ENCODE measurements at regions not wholly inside any gene's neighbourhood (a gene's known extent, or its start where the extent isn't known, plus 50 kb on each side); places are given as distances from the start of the nearest gene placed in this dataset.

DNA sequence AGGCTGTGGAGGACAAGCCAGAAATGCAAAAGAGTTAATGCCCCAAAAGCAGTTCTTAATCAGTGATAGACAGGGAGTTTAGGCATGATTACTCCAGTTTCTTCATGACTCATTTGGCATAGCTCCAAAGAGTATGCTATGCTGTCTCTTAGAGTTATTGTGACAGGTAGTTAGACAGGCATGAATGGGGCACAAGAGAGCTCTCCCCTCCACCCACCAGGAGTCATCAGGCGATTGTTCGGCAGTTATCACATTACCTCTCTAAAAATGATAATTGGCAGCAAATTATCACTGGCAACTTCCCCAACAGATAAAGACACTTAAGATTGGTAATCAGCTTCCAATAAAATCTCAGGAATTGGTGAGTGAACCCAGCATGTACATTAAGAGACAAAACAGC lies 320.1 kb downstream of the DAD1 start:
- ATAC-seq (no peak), DNase-seq (ENCODE audit: low read depth, low spot score) (no peak)
- intact Hi-C loops (cut with micrococcal nuclease), result no loop called here
- Histone ChIP-seq H3K9ac (ENCODE audit: low read length) (no peak overlapping the region), H3K27me3 (ENCODE audit: insufficient read depth, low read length) (peaks cover 40% of the 10 kb centered on the region), H3K4me2 (ENCODE audit: low read length) (no peak overlapping the region), H3K4me3 (replicated peaks in 1 of 2; ENCODE audit: low read depth in 1 of 2, low read length in 2 of 2) (no peak overlapping the region), H3K79me2 (ENCODE audit: insufficient read depth, low read length) (no peaks in the 10 kb centered on the region), H3K4me1 (ENCODE audit: control insufficient read depth in 1 of 2, insufficient read depth in 2 of 2, low read length in 2 of 2) (peaks cover 0 to 4% of the 10 kb centered on the region in 2 experiments; a peak in 2 of 4 replicates), H3K36me3 (ENCODE audit: control insufficient read depth in 1 of 2, insufficient read depth in 2 of 2, low read length in 2 of 2) (no peaks in the 10 kb centered on the region), H3K9me3 (ENCODE audit: control insufficient read depth in 1 of 2, insufficient read depth in 1 of 2, low read depth in 1 of 2, low read length in 2 of 2) (no peaks in the 10 kb centered on the region), H2AFZ (ENCODE audit: low read depth, low read length, poor library complexity, severe bottlenecking) (no peak overlapping the region), H4K20me1 (ENCODE audit: insufficient read depth) (no peaks in the 10 kb centered on the region), H3K9me2 (ENCODE audit: insufficient read depth) (no peaks in the 10 kb centered on the region), H3K27ac (ENCODE audit: low read depth, low read length) (no peak overlapping the region)
- TF ChIP-seq, protein P1, sequence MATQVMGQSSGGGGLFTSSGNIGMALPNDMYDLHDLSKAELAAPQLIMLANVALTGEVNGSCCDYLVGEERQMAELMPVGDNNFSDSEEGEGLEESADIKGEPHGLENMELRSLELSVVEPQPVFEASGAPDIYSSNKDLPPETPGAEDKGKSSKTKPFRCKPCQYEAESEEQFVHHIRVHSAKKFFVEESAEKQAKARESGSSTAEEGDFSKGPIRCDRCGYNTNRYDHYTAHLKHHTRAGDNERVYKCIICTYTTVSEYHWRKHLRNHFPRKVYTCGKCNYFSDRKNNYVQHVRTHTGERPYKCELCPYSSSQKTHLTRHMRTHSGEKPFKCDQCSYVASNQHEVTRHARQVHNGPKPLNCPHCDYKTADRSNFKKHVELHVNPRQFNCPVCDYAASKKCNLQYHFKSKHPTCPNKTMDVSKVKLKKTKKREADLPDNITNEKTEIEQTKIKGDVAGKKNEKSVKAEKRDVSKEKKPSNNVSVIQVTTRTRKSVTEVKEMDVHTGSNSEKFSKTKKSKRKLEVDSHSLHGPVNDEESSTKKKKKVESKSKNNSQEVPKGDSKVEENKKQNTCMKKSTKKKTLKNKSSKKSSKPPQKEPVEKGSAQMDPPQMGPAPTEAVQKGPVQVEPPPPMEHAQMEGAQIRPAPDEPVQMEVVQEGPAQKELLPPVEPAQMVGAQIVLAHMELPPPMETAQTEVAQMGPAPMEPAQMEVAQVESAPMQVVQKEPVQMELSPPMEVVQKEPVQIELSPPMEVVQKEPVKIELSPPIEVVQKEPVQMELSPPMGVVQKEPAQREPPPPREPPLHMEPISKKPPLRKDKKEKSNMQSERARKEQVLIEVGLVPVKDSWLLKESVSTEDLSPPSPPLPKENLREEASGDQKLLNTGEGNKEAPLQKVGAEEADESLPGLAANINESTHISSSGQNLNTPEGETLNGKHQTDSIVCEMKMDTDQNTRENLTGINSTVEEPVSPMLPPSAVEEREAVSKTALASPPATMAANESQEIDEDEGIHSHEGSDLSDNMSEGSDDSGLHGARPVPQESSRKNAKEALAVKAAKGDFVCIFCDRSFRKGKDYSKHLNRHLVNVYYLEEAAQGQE (IDR thresholded peaks at IDR 0.05; ENCODE audit: low read depth), result no peak
- BruUV-seq (replicated peaks), result no TSS peak
- ChIA-PET CTCF (interaction anchor here (1.0 to 1.6 kb wide), 2 partner anchors 9 to 11 kb away, joined by 3 to 4 read pairs; no protein-coding TSS in a partner anchor), RAD21 (ENCODE audit: low non-redundant PET in 1 of 2, low total read pairs in 2 of 2, uncharacterized antibody in 2 of 2, unreplicated experiment in 2 of 2) (no interaction called here), POLR2A (no interaction called here)

- H3K27me3 ChIP-seq (ENCODE audit: insufficient read depth, low read length), result peaks cover 37% of the 10 kb centered on the region
- ChIA-PET RAD21 (ENCODE audit: low non-redundant PET in 1 of 2, low total read pairs in 2 of 2, uncharacterized antibody in 2 of 2, unreplicated experiment in 2 of 2) (no interaction called here), CTCF (no interaction called here), POLR2A (no interaction called here)
- H3K4me1 ChIP-seq (ENCODE audit: control insufficient read depth in 1 of 2, insufficient read depth in 2 of 2, low read length in 2 of 2), result peaks cover 0 to 4% of the 10 kb centered on the region in 2 experiments; a peak in 2 of 4 replicates
- no peaks in the 10 kb centered on the region for H3K9me2 ChIP-seq (ENCODE audit: insufficient read depth)
- TF ChIP-seq, protein P2, sequence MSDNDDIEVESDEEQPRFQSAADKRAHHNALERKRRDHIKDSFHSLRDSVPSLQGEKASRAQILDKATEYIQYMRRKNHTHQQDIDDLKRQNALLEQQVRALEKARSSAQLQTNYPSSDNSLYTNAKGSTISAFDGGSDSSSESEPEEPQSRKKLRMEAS (IDR thresholded peaks at IDR 0.05), result no peak
- TF ChIP-seq CEBPB (IDR thresholded peaks at IDR 0.05; ENCODE audit: low read depth) (no peak), POLR2A (IDR thresholded peaks at IDR 0.05; ENCODE audit: borderline replicate concordance, extremely low read depth, insufficient read depth, insufficient read length) (no peak), SIN3A (IDR thresholded peaks at IDR 0.05; ENCODE audit: low read depth) (no peak), JUND (IDR thresholded peaks at IDR 0.05) (no peak), ZNF274 (IDR thresholded peaks at IDR 0.05; ENCODE audit: low read depth, low read length) (no peak), TCF7L2 (IDR thresholded peaks at IDR 0.05; ENCODE audit: borderline replicate concordance, extremely low read depth, insufficient read depth, insufficient read length) (no peak), EGR1 (IDR thresholded peaks at IDR 0.05; ENCODE audit: low read depth) (no peak)
- ATAC-seq, result no peak
- H3K36me3 ChIP-seq (ENCODE audit: control insufficient read depth in 1 of 2, insufficient read depth in 2 of 2, low read length in 2 of 2), result no peaks in the 10 kb centered on the region
- H3K27ac ChIP-seq (ENCODE audit: low read depth, low read length), result no peak overlapping the region
- H4K20me1 ChIP-seq (ENCODE audit: insufficient read depth), result no peaks in the 10 kb centered on the region
- DNase-seq (ENCODE audit: low read depth, low spot score), result no peak
- no peak overlapping the region for H3K9ac ChIP-seq (ENCODE audit: low read length)
- no peaks in the 10 kb centered on the region for H3K9me3 ChIP-seq (ENCODE audit: control insufficient read depth in 1 of 2, insufficient read depth in 1 of 2, low read depth in 1 of 2, low read length in 2 of 2)
- no peak overlapping the region for H2AFZ ChIP-seq (ENCODE audit: low read depth, low read length, poor library complexity, severe bottlenecking)
- BruUV-seq (replicated peaks), result no TSS peak
- intact Hi-C loops (cut with micrococcal nuclease), result no loop called here
- no peaks in the 10 kb centered on the region for H3K79me2 ChIP-seq (ENCODE audit: insufficient read depth, low read length)
- no peak overlapping the region for H3K4me2 ChIP-seq (ENCODE audit: low read length)
- no peak overlapping the region for H3K4me3 ChIP-seq (replicated peaks in 1 of 2; ENCODE audit: low read depth in 1 of 2, low read length in 2 of 2)
Observed at GRCh38 chr14:22266683-22267082, 322.3 kb downstream of the DAD1 start.
